GM18858 (cell line): ENCODE measurements at regions not wholly inside any gene's neighbourhood (a gene's known extent, or its start where the extent isn't known, plus 50 kb on each side); places are given as distances from the start of the nearest gene placed in this dataset.
"Not testable (repeated sequence)": the region's sequence is repeated elsewhere in the genome, so short reads cannot be mapped to it uniquely, and the experiment has no call there.

ENCODE experiments used
- ATAC-seq: cut with Tn5 transposase; IDR thresholded peaks from one replicate; pipeline ENCODE4 v1.9.1; 2021; ENCODE audit not compliant: unreplicated experiment

DNA sequence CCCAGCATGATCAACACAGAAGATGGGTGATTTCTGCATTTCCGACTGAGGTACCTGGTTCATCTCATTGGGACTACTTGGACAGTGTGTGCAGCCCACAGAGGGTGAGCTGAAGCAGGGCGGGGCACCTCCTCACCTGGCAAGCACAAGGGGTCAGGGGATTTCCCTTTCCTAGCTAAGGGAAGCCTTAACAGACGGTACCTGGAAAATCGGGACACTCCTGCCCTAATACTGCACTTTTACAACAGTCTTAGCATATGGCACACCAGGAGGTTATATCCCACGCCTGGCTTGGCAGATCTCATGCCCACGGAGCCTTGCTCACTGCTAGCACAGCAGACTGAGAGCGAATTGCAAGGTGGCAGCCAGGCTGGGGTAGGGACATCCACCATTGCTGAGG lies 92.9 kb upstream of the GRID2 start:
- ATAC-seq: no peak

DNA sequence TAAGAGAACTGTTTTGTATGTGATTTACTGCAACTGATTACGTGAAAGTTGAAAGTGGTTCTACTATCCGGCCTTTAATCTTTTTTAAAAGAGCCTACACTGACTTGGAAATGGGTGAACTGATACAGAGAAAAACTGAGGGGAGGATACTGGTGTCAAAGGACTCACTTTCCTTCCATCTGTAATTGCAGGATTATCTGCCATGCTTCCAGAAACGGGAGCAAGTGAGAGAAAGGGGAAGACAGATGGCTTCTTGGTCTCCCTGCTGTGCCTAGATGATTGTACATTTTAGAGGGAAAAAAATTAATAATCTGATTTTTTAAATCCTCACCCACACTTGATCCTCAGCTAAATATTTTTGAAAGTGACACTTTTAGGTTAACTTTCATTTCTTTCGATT lies 88.3 kb upstream of the GRID2 start:
- no peak for ATAC-seq

DNA sequence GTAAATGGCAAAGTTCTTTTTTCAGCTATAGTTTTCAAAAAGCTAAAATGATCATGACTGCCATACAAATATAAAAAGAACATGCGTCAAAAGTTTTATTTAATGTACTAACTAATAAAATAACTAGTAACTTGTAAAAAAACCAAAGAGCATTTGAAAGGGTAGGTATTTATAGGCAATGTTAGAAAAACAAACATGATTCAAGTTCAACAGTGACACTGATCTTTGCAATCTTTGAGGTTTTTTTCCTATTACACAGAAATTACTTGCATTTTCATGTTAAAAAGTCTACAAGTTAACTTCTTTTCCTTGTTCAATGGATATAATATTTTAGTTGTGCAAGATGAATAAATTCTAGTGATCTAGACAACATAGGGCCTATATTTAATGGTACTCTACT lies 72.3 kb upstream of the GRID2 start:
- no peak for ATAC-seq

DNA sequence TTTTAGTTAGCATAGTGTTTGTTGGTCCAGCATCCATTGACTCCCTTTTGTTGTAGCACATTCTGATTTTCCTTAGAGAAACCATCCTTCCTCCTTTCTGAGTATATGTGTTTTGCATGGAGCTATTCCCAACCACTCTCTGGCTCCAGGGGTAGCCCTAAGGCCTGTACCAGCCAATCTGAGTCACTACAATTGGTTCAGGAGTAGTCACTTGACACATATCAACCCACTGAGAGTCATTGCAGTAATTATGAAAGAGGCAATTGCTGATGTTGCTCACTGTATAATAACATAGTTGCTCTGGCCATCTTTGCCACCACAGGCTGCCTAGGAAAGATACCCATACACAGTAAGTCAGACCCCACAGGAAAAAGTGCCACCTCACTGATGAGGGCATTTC lies 71.2 kb upstream of the GRID2 start:
- ATAC-seq: no peak

DNA sequence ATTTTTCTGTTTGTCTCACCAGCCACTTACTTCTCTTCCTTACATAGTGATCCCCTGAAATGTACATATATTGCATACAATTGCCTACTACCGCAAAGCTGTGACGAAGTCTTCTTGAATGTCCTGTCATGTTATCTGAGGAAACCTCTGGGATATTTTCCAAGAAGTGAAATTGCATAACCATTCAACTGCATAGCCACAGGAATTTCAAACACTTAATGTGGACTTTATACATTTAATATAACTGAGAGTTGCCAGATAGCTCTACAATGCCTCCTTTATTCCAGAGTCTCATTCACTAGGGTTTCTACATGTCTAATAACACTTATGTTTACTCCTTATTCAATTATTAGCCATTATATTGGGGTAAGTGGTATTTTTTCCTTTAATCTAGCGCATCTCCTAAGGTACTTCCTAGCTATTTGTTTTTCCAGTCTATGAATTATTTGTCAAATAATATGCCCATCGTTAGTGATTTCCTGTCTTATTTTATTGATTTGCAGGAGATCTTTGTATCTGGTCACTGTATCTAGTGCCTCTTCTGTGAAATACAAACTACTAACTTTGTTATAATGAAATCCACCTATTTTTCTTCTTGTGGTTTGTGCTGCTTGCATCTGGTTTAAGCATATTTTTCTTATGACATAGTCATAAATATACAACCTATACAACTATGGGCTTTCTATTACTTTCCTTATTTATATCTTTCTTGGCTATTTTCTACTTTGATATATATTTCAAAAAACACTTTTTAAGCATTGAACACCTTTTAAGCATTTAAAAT lies 69.2 kb upstream of the GRID2 start:
- ATAC-seq: no peak

DNA sequence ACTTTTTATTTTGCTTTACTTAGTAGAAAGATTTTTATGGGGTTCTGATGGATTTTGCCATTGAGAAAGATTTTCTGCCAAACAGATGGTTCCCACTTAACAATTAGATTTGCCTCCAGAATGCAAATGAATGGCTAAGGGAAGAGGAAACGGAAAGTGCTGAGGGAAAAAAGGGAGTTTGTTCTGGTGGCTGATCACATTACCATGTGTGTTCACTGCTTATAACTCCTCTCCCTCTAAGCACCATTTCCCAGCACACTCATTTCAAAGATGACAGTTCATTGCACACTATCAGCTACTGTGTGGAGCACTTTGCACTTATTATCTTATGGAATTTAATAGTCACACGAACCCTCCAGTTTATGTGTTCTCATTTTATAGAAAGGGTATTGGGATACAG lies 68.0 kb upstream of the GRID2 start:
- no peak for ATAC-seq

DNA sequence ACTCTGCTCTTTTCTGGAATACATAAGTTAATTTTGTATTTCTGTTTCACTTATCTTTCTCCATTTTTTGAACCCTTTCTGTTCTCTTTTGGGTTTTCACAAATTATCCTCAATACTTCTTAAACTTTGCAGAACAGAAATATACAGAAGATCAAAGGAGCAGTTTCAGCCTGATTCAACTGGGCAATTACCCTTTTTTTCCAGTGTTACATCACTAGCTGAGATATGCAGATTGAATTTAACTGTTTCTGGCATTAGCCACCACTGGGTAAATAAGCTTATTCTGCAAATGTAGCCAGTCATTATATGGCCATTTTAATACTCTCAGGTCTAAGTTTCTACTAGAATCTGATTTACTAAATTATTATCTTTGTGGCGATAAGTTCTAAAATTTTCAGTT lies 66.9 kb upstream of the GRID2 start:
- ATAC-seq: no peak

DNA sequence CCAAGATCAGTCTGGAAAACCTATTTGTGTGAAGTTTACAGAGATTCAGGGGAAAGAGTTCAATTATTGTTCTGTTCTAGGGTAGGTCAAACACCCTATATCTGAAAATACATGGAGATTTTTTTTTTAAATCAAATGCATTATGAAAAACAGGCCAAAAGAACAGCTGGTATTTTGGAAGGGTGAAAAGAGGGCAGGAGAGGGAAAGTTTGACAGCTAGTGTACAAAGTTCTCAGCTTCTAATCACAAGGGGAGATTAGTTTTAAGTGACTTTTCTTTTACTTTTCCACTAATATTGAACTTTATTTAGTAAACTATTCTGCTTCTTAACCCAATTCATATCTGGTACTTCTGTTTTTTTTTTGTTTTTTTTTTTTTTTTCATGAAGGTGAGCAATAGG lies 66.2 kb upstream of the GRID2 start:
- ATAC-seq: no peak

DNA sequence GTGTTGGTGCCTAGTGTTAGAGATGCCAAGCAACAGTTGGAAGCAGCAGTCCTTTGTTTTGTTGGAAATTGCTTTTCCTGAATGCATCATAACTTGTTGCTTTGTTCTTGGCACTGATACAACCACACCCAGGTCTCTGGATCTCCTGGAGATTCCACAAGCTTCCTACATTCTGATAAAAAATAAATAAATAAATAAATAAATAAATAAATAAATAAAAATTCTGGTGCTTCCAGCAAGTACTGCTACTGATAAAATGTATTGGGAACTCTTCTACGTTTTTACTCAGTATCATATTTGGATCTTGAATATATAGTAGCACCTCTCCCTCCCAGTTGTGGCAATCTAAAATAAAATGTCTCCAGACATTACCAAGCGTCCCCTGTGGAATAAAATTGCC lies 62.7 kb upstream of the GRID2 start:
- no peak for ATAC-seq

DNA sequence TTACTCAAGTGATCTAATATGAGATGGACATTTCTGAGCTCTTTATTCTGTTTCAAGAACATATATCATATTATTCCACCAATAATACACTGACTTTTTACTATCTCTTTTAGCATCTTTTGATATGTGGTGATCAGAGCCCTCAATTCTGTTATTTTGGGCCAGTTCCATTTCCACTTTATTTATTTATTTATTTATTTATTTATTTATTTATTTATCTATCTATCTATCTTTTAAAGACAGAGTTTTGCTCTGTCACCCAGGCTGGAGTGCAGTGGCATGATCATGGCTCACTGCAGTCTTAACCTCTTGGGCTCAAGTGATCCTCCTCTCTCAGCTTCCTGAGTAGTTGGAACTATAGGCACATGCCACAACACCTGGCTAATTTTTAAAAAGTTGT lies 57.4 kb upstream of the GRID2 start:
- no peak for ATAC-seq

DNA sequence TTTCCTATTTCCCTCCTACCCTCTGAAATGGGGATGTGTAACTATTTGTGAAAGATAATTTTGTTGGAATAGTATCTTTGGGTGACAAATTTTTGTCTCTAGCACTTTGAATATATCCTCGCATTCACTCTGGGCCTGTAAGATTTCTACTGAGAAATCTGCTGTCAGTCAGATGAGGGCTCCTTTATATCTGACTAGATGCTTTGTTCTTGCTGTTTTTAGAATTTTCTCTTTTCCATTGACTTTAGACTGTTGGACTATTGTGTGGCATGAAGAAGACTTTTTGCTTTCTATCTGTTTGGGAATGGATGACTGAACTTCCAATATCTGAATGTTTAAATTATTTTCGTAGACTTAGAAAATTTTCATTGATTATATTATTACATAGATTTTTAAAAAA lies 54.2 kb upstream of the GRID2 start:
- no peak for ATAC-seq

DNA sequence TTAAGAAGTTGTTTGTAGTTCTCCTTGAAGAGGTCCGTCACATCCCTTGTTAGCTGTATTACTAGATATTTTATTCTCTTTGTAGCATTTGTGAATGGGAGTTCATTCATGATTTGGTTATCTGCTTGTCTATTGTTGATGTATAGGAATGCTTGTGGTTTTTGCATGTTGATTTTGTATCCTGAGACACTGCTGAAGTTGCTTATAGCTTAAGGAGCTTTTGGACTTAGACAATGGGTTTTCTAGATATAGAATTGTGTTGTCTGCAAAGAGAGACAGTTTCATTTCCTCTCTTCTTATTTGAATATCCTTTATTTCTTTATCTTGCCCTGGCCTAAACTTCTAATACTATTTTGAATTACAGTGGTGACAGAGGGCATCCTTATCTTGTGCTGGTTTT lies 52.1 kb upstream of the GRID2 start:
- ATAC-seq: no peak

DNA sequence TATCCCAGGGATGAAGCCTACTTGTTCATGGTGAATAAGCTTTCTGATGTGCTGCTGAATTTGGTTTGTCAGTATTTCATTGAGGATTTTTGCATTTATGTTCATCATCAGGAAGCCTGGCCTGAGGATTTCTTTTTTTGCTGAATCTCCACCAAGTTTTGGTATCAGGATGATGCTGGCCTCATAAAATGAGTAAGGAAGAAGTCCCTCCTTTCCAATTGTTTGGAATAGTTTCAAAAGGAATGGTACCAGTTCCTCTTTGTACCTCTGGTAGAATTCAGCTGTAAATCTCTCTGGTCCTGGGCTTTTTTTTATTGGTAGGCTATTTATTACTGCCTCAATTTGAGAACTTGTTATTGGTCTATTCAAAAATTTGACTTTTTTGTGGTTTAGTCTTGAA lies 51.4 kb upstream of the GRID2 start:
- ATAC-seq: not testable (repeated sequence)

DNA sequence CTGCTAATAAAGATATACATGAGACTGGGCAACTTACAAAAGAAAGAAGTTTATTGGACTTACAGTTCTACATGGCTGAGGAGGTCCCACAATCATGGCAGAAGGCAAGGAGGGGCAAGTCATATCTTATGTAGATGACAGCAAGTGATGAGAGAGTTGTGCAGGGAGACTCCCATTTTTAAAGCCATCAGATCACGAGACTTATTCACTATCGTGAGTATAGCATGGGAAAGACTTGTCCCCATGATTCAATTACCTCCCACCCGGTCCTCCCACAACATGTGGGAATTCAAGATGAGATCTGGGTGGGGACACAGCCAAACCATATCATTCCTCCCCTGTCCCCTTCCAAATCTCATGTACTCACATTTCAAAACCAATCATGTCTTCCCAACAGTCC lies 50.9 kb upstream of the GRID2 start:
- ATAC-seq: no peak

DNA sequence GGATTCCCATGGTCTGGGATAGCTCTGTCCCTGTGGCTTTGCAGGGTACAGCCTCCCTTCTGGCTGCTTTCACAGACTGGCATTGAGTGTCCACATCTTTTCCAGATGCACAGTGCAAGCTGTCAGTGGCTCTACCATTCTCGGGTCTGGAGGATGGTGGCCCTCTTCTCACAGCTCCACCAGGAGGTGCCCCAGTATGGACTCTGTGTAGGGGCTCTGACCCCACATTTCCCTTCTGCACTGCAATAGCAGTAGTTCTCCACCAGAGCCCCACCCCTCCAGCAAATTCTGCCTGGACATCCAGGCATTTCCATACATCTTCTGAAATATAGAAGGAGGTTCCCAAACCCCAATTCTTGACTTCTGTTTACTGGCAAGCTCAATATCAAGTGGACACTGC lies 50.2 kb upstream of the GRID2 start:
- no peak for ATAC-seq
